ENCODE measurements at regions not wholly inside any gene's neighbourhood (a gene's known extent, or its start where the extent isn't known, plus 50 kb on each side); places are given as distances from the start of the nearest gene placed in this dataset.
"Not testable (repeated sequence)": the region's sequence is repeated elsewhere in the genome, so short reads cannot be mapped to it uniquely, and the experiment has no call there.

- Histone ChIP-seq H3K9ac (ENCODE audit: low read depth, low read length, poor library complexity) (no peak overlapping the region), H2BK5ac (ENCODE audit: low read length) (no peak overlapping the region), H3K27me3 (ENCODE audit: control insufficient read depth in 3 of 3, insufficient read depth in 3 of 3, low read depth in 1 of 3, low read length in 3 of 3) (no peaks in the 10 kb centered on the region), H3K14ac (ENCODE audit: low read length) (no peak overlapping the region), H4K8ac (ENCODE audit: low read depth, low read length) (no peak overlapping the region), H3K9me3 (replicated peaks in 1 of 2; ENCODE audit: control insufficient read depth in 2 of 2, insufficient read depth in 1 of 2, low read depth in 1 of 2, low read length in 2 of 2) (no peaks in the 10 kb centered on the region), H3K27ac (replicated peaks; ENCODE audit: low read length) (no peak overlapping the region), H2BK12ac (ENCODE audit: low read length) (no peak overlapping the region), H3K4me3 (ENCODE audit: low read length in 2 of 2) (no peak overlapping the region), H3K4ac (ENCODE audit: low read length) (no peak overlapping the region), H3K79me1 (ENCODE audit: low read depth, low read length) (no peaks in the 10 kb centered on the region), H3K23ac (ENCODE audit: low read depth, low read length, poor library complexity) (no peak overlapping the region), H3K4me2 (ENCODE audit: insufficient read depth, low read length, poor library complexity, severe bottlenecking) (no peak overlapping the region), H2AFZ (ENCODE audit: low read length) (no peak overlapping the region), H2AK5ac (ENCODE audit: low read depth, low read length) (no peak overlapping the region), H3K18ac (ENCODE audit: low read length) (no peak overlapping the region), H2BK15ac (ENCODE audit: low read length) (no peak overlapping the region), H3K36me3 (replicated peaks in 1 of 2; ENCODE audit: control insufficient read depth in 2 of 2, insufficient read depth in 2 of 2, low read length in 2 of 2) (no peaks in the 10 kb centered on the region), H3K4me1 (ENCODE audit: control insufficient read depth in 2 of 2, insufficient read depth in 1 of 2, low read depth in 1 of 2, low read length in 2 of 2) (no peaks in the 10 kb centered on the region), H2BK120ac (ENCODE audit: low read depth, low read length) (no peak overlapping the region), H4K91ac (ENCODE audit: low read depth, low read length, poor library complexity) (no peak overlapping the region)
- no peak for DNase-seq (ENCODE audit: low spot score)
Observed at GRCh38 chrX:121655276-121655675, 607.9 kb downstream of the GLUD2 start.

- H3K36me3 ChIP-seq (replicated peaks in 1 of 2; ENCODE audit: control insufficient read depth in 2 of 2, insufficient read depth in 2 of 2, low read length in 2 of 2): no peaks in the 10 kb centered on the region
- no peak overlapping the region for H3K4me2 ChIP-seq (ENCODE audit: insufficient read depth, low read length, poor library complexity, severe bottlenecking)
Observed at GRCh38 chrX:121666171-121666570, 618.8 kb downstream of the GLUD2 start.

GRCh38 chrX:121671649-121672048 lies 624.2 kb downstream of the GLUD2 start:
- H2BK15ac ChIP-seq (ENCODE audit: low read length): no peak overlapping the region
- no peak overlapping the region for H3K27ac ChIP-seq (replicated peaks; ENCODE audit: low read length)
- no peak overlapping the region for H3K4me3 ChIP-seq (ENCODE audit: low read length in 2 of 2)
- H4K91ac ChIP-seq (ENCODE audit: low read depth, low read length, poor library complexity): no peak overlapping the region
- H3K23ac ChIP-seq (ENCODE audit: low read depth, low read length, poor library complexity): no peak overlapping the region
- no peak overlapping the region for H3K14ac ChIP-seq (ENCODE audit: low read length)
- no peak overlapping the region for H2AFZ ChIP-seq (ENCODE audit: low read length)
- no peak overlapping the region for H3K4me2 ChIP-seq (ENCODE audit: insufficient read depth, low read length, poor library complexity, severe bottlenecking)
- H2BK5ac ChIP-seq (ENCODE audit: low read length): no peak overlapping the region
- H3K36me3 ChIP-seq (replicated peaks in 1 of 2; ENCODE audit: control insufficient read depth in 2 of 2, insufficient read depth in 2 of 2, low read length in 2 of 2): no peaks in the 10 kb centered on the region
- H2BK120ac ChIP-seq (ENCODE audit: low read depth, low read length): no peak overlapping the region
- no peak for DNase-seq (ENCODE audit: low spot score)
- H3K18ac ChIP-seq (ENCODE audit: low read length): no peak overlapping the region
- H3K79me1 ChIP-seq (ENCODE audit: low read depth, low read length): no peaks in the 10 kb centered on the region
- H3K4ac ChIP-seq (ENCODE audit: low read length): no peak overlapping the region
- peaks cover 0 to 2% of the 10 kb centered on the region in 2 donors for H3K9me3 ChIP-seq (replicated peaks in 1 of 2; ENCODE audit: control insufficient read depth in 2 of 2, insufficient read depth in 1 of 2, low read depth in 1 of 2, low read length in 2 of 2)
- H3K4me1 ChIP-seq (ENCODE audit: control insufficient read depth in 2 of 2, insufficient read depth in 1 of 2, low read depth in 1 of 2, low read length in 2 of 2): no peaks in the 10 kb centered on the region
- H2AK5ac ChIP-seq (ENCODE audit: low read depth, low read length): no peak overlapping the region
- WGBS, 2 donors (ENCODE audit: extremely low coverage in 2 of 2, insufficient read length in 2 of 2, insufficient replicate concordance in 1 of 2): no CpG with 5 or more reads among the region's 2 CpGs
- H4K8ac ChIP-seq (ENCODE audit: low read depth, low read length): no peak overlapping the region
- H2BK12ac ChIP-seq (ENCODE audit: low read length): no peak overlapping the region
- no peak overlapping the region for H3K9ac ChIP-seq (ENCODE audit: low read depth, low read length, poor library complexity)
- no peaks in the 10 kb centered on the region for H3K27me3 ChIP-seq (ENCODE audit: control insufficient read depth in 3 of 3, insufficient read depth in 3 of 3, low read depth in 1 of 3, low read length in 3 of 3)

More at GRCh38 chrX:121666171-121666570, 618.8 kb downstream of the GLUD2 start:
- H4K8ac ChIP-seq (ENCODE audit: low read depth, low read length): no peak overlapping the region
- no peak overlapping the region for H2BK5ac ChIP-seq (ENCODE audit: low read length)
- H3K23ac ChIP-seq (ENCODE audit: low read depth, low read length, poor library complexity): no peak overlapping the region
- H3K4me3 ChIP-seq (ENCODE audit: low read length in 2 of 2): no peak overlapping the region
- H3K9me3 ChIP-seq (replicated peaks in 1 of 2; ENCODE audit: control insufficient read depth in 2 of 2, insufficient read depth in 1 of 2, low read depth in 1 of 2, low read length in 2 of 2): no peaks in the 10 kb centered on the region
- H3K27ac ChIP-seq (replicated peaks; ENCODE audit: low read length): no peak overlapping the region
- DNase-seq (ENCODE audit: low spot score): no peak
- H3K18ac ChIP-seq (ENCODE audit: low read length): no peak overlapping the region
- no CpG with 5 or more reads among the region's 4 CpGs for WGBS, 2 donors (ENCODE audit: extremely low coverage in 2 of 2, insufficient read length in 2 of 2, insufficient replicate concordance in 1 of 2)
- H2BK12ac ChIP-seq (ENCODE audit: low read length): no peak overlapping the region
- no peak overlapping the region for H2BK15ac ChIP-seq (ENCODE audit: low read length)
- H2AK5ac ChIP-seq (ENCODE audit: low read depth, low read length): no peak overlapping the region
- no peak overlapping the region for H2AFZ ChIP-seq (ENCODE audit: low read length)
- H2BK120ac ChIP-seq (ENCODE audit: low read depth, low read length): no peak overlapping the region
- H3K4ac ChIP-seq (ENCODE audit: low read length): no peak overlapping the region
- H3K9ac ChIP-seq (ENCODE audit: low read depth, low read length, poor library complexity): no peak overlapping the region
- no peak overlapping the region for H4K91ac ChIP-seq (ENCODE audit: low read depth, low read length, poor library complexity)
- no peaks in the 10 kb centered on the region for H3K27me3 ChIP-seq (ENCODE audit: control insufficient read depth in 3 of 3, insufficient read depth in 3 of 3, low read depth in 1 of 3, low read length in 3 of 3)
- no peaks in the 10 kb centered on the region for H3K79me1 ChIP-seq (ENCODE audit: low read depth, low read length)
- no peak overlapping the region for H3K14ac ChIP-seq (ENCODE audit: low read length)
- no peaks in the 10 kb centered on the region for H3K4me1 ChIP-seq (ENCODE audit: control insufficient read depth in 2 of 2, insufficient read depth in 1 of 2, low read depth in 1 of 2, low read length in 2 of 2)

GRCh38 chrX:121709236-121709635 lies 661.8 kb downstream of the GLUD2 start:
- not testable (repeated sequence) for H3K18ac ChIP-seq (ENCODE audit: low read length); H2AFZ ChIP-seq (ENCODE audit: low read length); H3K23ac ChIP-seq (ENCODE audit: low read depth, low read length, poor library complexity); H3K9me3 ChIP-seq (replicated peaks in 1 of 2; ENCODE audit: control insufficient read depth in 2 of 2, insufficient read depth in 1 of 2, low read depth in 1 of 2, low read length in 2 of 2); H4K91ac ChIP-seq (ENCODE audit: low read depth, low read length, poor library complexity); H2BK120ac ChIP-seq (ENCODE audit: low read depth, low read length); H3K27ac ChIP-seq (replicated peaks; ENCODE audit: low read length); H2BK5ac ChIP-seq (ENCODE audit: low read length); H3K9ac ChIP-seq (ENCODE audit: low read depth, low read length, poor library complexity); H2BK15ac ChIP-seq (ENCODE audit: low read length); H3K4me1 ChIP-seq (ENCODE audit: control insufficient read depth in 2 of 2, insufficient read depth in 1 of 2, low read depth in 1 of 2, low read length in 2 of 2); H4K8ac ChIP-seq (ENCODE audit: low read depth, low read length); H2AK5ac ChIP-seq (ENCODE audit: low read depth, low read length); H3K4me2 ChIP-seq (ENCODE audit: insufficient read depth, low read length, poor library complexity, severe bottlenecking); H2BK12ac ChIP-seq (ENCODE audit: low read length); H3K4me3 ChIP-seq (ENCODE audit: low read length in 2 of 2); H3K36me3 ChIP-seq (replicated peaks in 1 of 2; ENCODE audit: control insufficient read depth in 2 of 2, insufficient read depth in 2 of 2, low read length in 2 of 2); H3K14ac ChIP-seq (ENCODE audit: low read length); H3K27me3 ChIP-seq (ENCODE audit: control insufficient read depth in 3 of 3, insufficient read depth in 3 of 3, low read depth in 1 of 3, low read length in 3 of 3); DNase-seq (ENCODE audit: low spot score); H3K79me1 ChIP-seq (ENCODE audit: low read depth, low read length); H3K4ac ChIP-seq (ENCODE audit: low read length)
- WGBS, 2 donors (ENCODE audit: extremely low coverage in 2 of 2, insufficient read length in 2 of 2, insufficient replicate concordance in 1 of 2): no CpG with 5 or more reads among the region's 1 CpG
